ENCODE measurements at regions not wholly inside any gene's neighbourhood (a gene's known extent, or its start where the extent isn't known, plus 50 kb on each side); places are given as distances from the start of the nearest gene placed in this dataset.

GRCh38 chr2:200081811-200082210, 126.4 kb downstream of the MAIP1 start:
- TF ChIP-seq CTCF (IDR thresholded peaks at IDR 0.05): no peak
- TF ChIP-seq EZH2 (IDR thresholded peaks at IDR 0.05; ENCODE audit: borderline replicate concordance, insufficient read depth, low read depth, low read length, poor library complexity, severe bottlenecking): no peak

Data from B cell (primary cell).